Left kidney (tissue), 1 donor: ENCODE measurements at regions not wholly inside any gene's neighbourhood (a gene's known extent, or its start where the extent isn't known, plus 50 kb on each side); places are given as distances from the start of the nearest gene placed in this dataset.
A peak's percentile ranks its signal among the peaks of the same experiment; 100 is the strongest.
"Not testable (repeated sequence)": the region's sequence is repeated elsewhere in the genome, so short reads cannot be mapped to it uniquely, and the experiment has no call there.

Experiments used
- DNase-seq: peaks from one replicate; pipeline ENCODE4 v3.0.0-alpha.2; 2013

- no peak for DNase-seq
Measured at GRCh38 chr10:31187607-31188210, 131.3 kb upstream of the ZEB1 start.

GRCh38 chr10:31188792-31189406 lies 130.1 kb upstream of the ZEB1 start:
- no peak for DNase-seq

GRCh38 chr10:31190488-31190887 lies 128.5 kb upstream of the ZEB1 start:
- no peak for DNase-seq

- no peak for DNase-seq
Measured at GRCh38 chr10:31192475-31192874, 126.5 kb upstream of the ZEB1 start.

GRCh38 chr10:31194986-31195385 lies 124.0 kb upstream of the ZEB1 start:
- no peak for DNase-seq

GRCh38 chr10:31197886-31198285 lies 121.1 kb upstream of the ZEB1 start:
- no peak for DNase-seq

GRCh38 chr10:31204090-31204489 lies 114.9 kb upstream of the ZEB1 start:
- no peak for DNase-seq

GRCh38 chr10:31207636-31208035 lies 111.4 kb upstream of the ZEB1 start:
- DNase-seq = no peak

- DNase-seq = no peak
Measured at GRCh38 chr10:31209478-31209877, 109.5 kb upstream of the ZEB1 start.

- DNase-seq = no peak
Measured at GRCh38 chr10:31210190-31210589, 108.8 kb upstream of the ZEB1 start.

- DNase-seq = no peak
Measured at GRCh38 chr10:31213959-31214358, 105.1 kb upstream of the ZEB1 start.

GRCh38 chr10:31215052-31215451 lies 104.0 kb upstream of the ZEB1 start:
- no peak for DNase-seq

GRCh38 chr10:31219306-31219705 lies 99.7 kb upstream of the ZEB1 start:
- DNase-seq = no peak

- DNase-seq = not testable (repeated sequence)
Measured at GRCh38 chr10:31228780-31229179, 90.2 kb upstream of the ZEB1 start.

GRCh38 chr10:31239961-31240360 lies 79.1 kb upstream of the ZEB1 start:
- no peak for DNase-seq

- DNase-seq = no peak
Measured at GRCh38 chr10:31242902-31243301, 76.1 kb upstream of the ZEB1 start.

- DNase-seq = not testable (repeated sequence)
Measured at GRCh38 chr10:31251118-31251517, 67.9 kb upstream of the ZEB1 start.

- no peak for DNase-seq
Measured at GRCh38 chr10:31253237-31253636, 65.8 kb upstream of the ZEB1 start.

- DNase-seq = peak; percentile 40
Measured at GRCh38 chr10:31261511-31262311, 57.3 kb upstream of the ZEB1 start.

GRCh38 chr10:31262672-31263071 lies 56.3 kb upstream of the ZEB1 start:
- no peak for DNase-seq

GRCh38 chr10:31263903-31264302 lies 55.1 kb upstream of the ZEB1 start:
- no peak for DNase-seq

- DNase-seq = no peak
Measured at GRCh38 chr10:31268444-31269303, 50.3 kb upstream of the ZEB1 start.
